ENCODE measurements at regions not wholly inside any gene's neighbourhood (a gene's known extent, or its start where the extent isn't known, plus 50 kb on each side); places are given as distances from the start of the nearest gene placed in this dataset.
"Not testable (repeated sequence)": the region's sequence is repeated elsewhere in the genome, so short reads cannot be mapped to it uniquely, and the experiment has no call there.

DNA sequence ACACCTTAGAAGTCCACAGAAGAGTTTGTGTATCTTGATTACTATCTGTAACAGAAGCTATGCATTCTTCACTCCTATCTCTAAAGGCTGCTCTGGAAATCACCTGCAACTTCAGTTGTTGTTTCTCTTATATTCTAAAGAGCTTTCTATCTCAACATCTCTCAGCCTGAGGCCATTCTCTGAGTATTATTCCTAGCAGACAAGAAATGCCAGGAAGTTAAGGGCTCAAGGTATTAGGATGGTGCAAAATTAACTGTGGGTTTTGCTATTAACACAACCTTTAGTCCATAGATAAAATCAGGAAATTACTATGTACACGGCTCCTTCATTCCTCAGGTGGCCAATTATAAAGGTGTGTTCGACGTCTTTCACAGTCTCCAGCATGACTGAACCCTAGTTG is 257.2 kb upstream of the ZNF337 start:
- TF ChIP-seq PPARA (CRISPR knock-in tag; IDR thresholded peaks at IDR 0.05; ENCODE audit: borderline replicate concordance); BACH2 (CRISPR knock-in tag; IDR thresholded peaks at IDR 0.05; ENCODE audit: borderline replicate concordance); ZFP30 (CRISPR knock-in tag; IDR thresholded peaks at IDR 0.05); TOX (CRISPR knock-in tag; IDR thresholded peaks at IDR 0.05; ENCODE audit: borderline replicate concordance); TCF4 (CRISPR knock-in tag; IDR thresholded peaks at IDR 0.05; ENCODE audit: borderline replicate concordance); SNAI2 (CRISPR knock-in tag; IDR thresholded peaks at IDR 0.05); PATZ1 (CRISPR knock-in tag; IDR thresholded peaks at IDR 0.05; ENCODE audit: borderline replicate concordance); ZC3H10 (CRISPR knock-in tag; IDR thresholded peaks at IDR 0.05); ISL1 (CRISPR knock-in tag; IDR thresholded peaks at IDR 0.05); ARNTL (CRISPR knock-in tag; IDR thresholded peaks at IDR 0.05; ENCODE audit: borderline replicate concordance, low read depth): not testable (repeated sequence)

All from SK-N-SH treated with all-trans-retinoic acid at 6 μM for 48 hours (cell line).